Breast epithelium (tissue), 3 donors: ENCODE measurements at regions not wholly inside any gene's neighbourhood (a gene's known extent, or its start where the extent isn't known, plus 50 kb on each side); places are given as distances from the start of the nearest gene placed in this dataset.

Experiments used
- POLR2A ChIP-seq: fragments of 450-650 bp; IDR thresholded peaks from one replicate; pipeline ENCODE4 v1.6.1; 2016; ENCODE audit warnings: antibody characterized with exemption, mild to moderate bottlenecking, moderate library complexity
- POLR2AphosphoS5 ChIP-seq, 3 donors: sonication (generic); formaldehyde crosslinking; IDR thresholded peaks; one replicate each; pipeline ENCODE4 v1.6.1; 2017; ENCODE audit warnings: antibody characterized with exemption in 3 of 3
- TF ChIP-seq, protein P1 (sequence below), 3 donors: fragments of 450-650 bp; IDR thresholded peaks; one replicate each; pipeline ENCODE4 v1.5.1; 2016 to 2017; ENCODE audit warnings: antibody characterized with exemption in 3 of 3, mild to moderate bottlenecking in 3 of 3, moderate library complexity in 3 of 3

DNA sequence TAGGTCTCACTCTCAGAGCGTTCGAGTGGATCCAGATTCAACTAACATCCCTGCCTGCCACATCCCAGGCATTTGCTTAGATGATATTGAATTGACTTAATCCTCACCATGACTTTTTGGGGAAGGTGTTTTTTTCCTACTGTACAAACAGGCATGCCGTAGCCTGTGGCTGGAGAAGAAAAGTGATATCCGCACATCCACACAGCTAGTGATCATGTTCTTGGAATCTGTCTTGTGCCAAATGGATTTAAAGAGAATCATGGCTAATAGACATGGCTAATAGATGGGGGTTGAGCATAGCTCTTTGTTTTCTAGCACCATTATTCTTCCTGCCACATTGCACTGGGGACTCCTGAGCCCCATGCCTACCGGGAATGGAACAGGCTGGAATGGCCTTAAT is 82.1 kb upstream of the THY1 start:
- TF ChIP-seq POLR2A (no peak), POLR2AphosphoS5 (IDR thresholded peaks at IDR 0.05) (no peak)
- TF ChIP-seq, protein P1, sequence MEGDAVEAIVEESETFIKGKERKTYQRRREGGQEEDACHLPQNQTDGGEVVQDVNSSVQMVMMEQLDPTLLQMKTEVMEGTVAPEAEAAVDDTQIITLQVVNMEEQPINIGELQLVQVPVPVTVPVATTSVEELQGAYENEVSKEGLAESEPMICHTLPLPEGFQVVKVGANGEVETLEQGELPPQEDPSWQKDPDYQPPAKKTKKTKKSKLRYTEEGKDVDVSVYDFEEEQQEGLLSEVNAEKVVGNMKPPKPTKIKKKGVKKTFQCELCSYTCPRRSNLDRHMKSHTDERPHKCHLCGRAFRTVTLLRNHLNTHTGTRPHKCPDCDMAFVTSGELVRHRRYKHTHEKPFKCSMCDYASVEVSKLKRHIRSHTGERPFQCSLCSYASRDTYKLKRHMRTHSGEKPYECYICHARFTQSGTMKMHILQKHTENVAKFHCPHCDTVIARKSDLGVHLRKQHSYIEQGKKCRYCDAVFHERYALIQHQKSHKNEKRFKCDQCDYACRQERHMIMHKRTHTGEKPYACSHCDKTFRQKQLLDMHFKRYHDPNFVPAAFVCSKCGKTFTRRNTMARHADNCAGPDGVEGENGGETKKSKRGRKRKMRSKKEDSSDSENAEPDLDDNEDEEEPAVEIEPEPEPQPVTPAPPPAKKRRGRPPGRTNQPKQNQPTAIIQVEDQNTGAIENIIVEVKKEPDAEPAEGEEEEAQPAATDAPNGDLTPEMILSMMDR (IDR thresholded peaks at IDR 0.05): no peak
